CD4-positive, alpha-beta T cell (primary cell): ENCODE measurements at regions not wholly inside any gene's neighbourhood (a gene's known extent, or its start where the extent isn't known, plus 50 kb on each side); places are given as distances from the start of the nearest gene placed in this dataset.

Experiments used
- ATAC-seq: fragments of 200-7000 bp; cut with Tn5 transposase; one replicate; pipeline ENCODE4 v1.10.0; 2022; ENCODE audit warnings: mild to moderate bottlenecking; ENCODE audit not compliant: poor library complexity
- CTCF ChIA-PET: fragments of 350-600 bp; sonication (Branson Sonifier 250); formaldehyde crosslinking; loops from one replicate; lab custom pipeline; 2021; ENCODE audit warnings: antibody characterized with exemption, inconsistent platforms; lab: Charles Lee
- POLR2A ChIA-PET: fragments of 350-600 bp; sonication (Branson Sonifier 250); formaldehyde crosslinking; loops from one replicate; lab custom pipeline; 2021; ENCODE audit warnings: antibody characterized with exemption, inconsistent platforms; lab: Charles Lee
- DNase-seq, 14 experiments: peaks; one replicate each; pipeline ENCODE4 v3.0.0-alpha.2; 2013 to 2020; ENCODE audit warnings: mixed read lengths in 2 of 14
- H3K27ac ChIP-seq, 2 donors: one replicate each; pipeline versions ENCODE4 v1.5.1 to v1.7.0; 2013; ENCODE audit warnings: low read length in 2 of 2, low read depth in 1 of 2, mild to moderate bottlenecking in 1 of 2
- H3K27me3 ChIP-seq, 2 experiments: 1 replicate in 1 of 2; 2 replicates in 1 of 2; pipeline versions ENCODE4 v1.6.1 to v1.7.0; 2013; ENCODE audit warnings: low read length in 2 of 2, control low read depth in 1 of 2, mild to moderate bottlenecking in 1 of 2, moderate library complexity in 1 of 2; ENCODE audit not compliant: insufficient read depth in 2 of 2, control insufficient read depth in 1 of 2
- H3K36me3 ChIP-seq: one replicate; pipeline ENCODE4 v1.6.1; 2013; ENCODE audit warnings: low read length, control low read depth; ENCODE audit not compliant: insufficient read depth
- H3K4me1 ChIP-seq: one replicate; pipeline ENCODE4 v1.6.1; 2013; ENCODE audit warnings: low read length, control low read depth; ENCODE audit not compliant: insufficient read depth
- H3K4me3 ChIP-seq: one replicate; pipeline ENCODE4 v1.5.1; 2013; ENCODE audit warnings: mild to moderate bottlenecking, low read length, moderate library complexity
- H3K9me3 ChIP-seq, 2 experiments: 1 replicate in 1 of 2; 2 replicates in 1 of 2; pipeline versions ENCODE4 v1.6.1 to v1.7.0; 2013; ENCODE audit warnings: low read length in 2 of 2, mild to moderate bottlenecking in 2 of 2, control low read depth in 1 of 2, moderate library complexity in 1 of 2; ENCODE audit not compliant: control insufficient read depth in 1 of 2, insufficient read depth in 1 of 2
- H3K27ac Mint-ChIP-seq: one replicate; pipeline ENCODE4 v1.8.0; 2020; ENCODE audit warnings: mixed read lengths
- H3K27me3 Mint-ChIP-seq: one replicate; pipeline ENCODE4 v1.8.0; 2021; ENCODE audit warnings: mixed read lengths
- H3K36me3 Mint-ChIP-seq: one replicate; pipeline ENCODE4 v1.8.0; 2021; ENCODE audit warnings: low read depth, mixed read lengths
- H3K4me1 Mint-ChIP-seq: one replicate; pipeline ENCODE4 v1.8.0; 2021; ENCODE audit warnings: low read depth, mixed read lengths
- H3K4me3 Mint-ChIP-seq: one replicate; pipeline ENCODE4 v1.8.0; 2020; ENCODE audit warnings: mild to moderate bottlenecking, mixed read lengths
- H3K9me3 Mint-ChIP-seq: one replicate; pipeline ENCODE4 v1.8.0; 2020; ENCODE audit warnings: mixed read lengths
- CTCF ChIP-seq: fragments of 200-600 bp; IDR thresholded peaks from one replicate; pipeline ENCODE4 v1.8.0; 2022; ENCODE audit warnings: antibody characterized with exemption, mild to moderate bottlenecking
- intact Hi-C, 2 experiments: fragments of 100-400 bp; cut with DNase I in 1 of 2; cut with micrococcal nuclease in 1 of 2; formaldehyde crosslinking; loops; one replicate each; pipeline versions ENCODE4 v1.15.1 to v1.9.0; 2023 to 2025; cut with DNase I, micrococcal nuclease

- Mint-ChIP-seq H3K27ac (no peak overlapping the region), H3K27me3 (no peaks in the 10 kb centered on the region), H3K4me1 (no peaks in the 10 kb centered on the region), H3K4me3 (no peak overlapping the region), H3K9me3 (peaks cover 3% of the 10 kb centered on the region), H3K36me3 (no peaks in the 10 kb centered on the region)
- H3K9me3 ChIP-seq = peaks cover 0 to 6% of the 10 kb centered on the region in 2 experiments
- CTCF ChIA-PET = no interaction called here
- no peak for TF ChIP-seq CTCF
- no peaks in the 10 kb centered on the region for H3K27me3 ChIP-seq
- H3K36me3 ChIP-seq = no peaks in the 10 kb centered on the region
- ATAC-seq = no peak
- intact Hi-C loops = no loop called here
- H3K4me1 ChIP-seq = no peaks in the 10 kb centered on the region
- POLR2A ChIA-PET = no interaction called here
- H3K27ac ChIP-seq = no peak overlapping the region
- H3K4me3 ChIP-seq = no peak overlapping the region
- DNase-seq = no peak
Observed at GRCh38 chr17:71937914-71938313, 182.9 kb upstream of the SOX9 start.

- Mint-ChIP-seq H3K36me3 (no peaks in the 10 kb centered on the region), H3K27ac (no peak overlapping the region), H3K27me3 (no peaks in the 10 kb centered on the region), H3K9me3 (peaks cover 3% of the 10 kb centered on the region), H3K4me1 (no peaks in the 10 kb centered on the region), H3K4me3 (no peak overlapping the region)
- Histone ChIP-seq H3K27me3 (no peaks in the 10 kb centered on the region), H3K27ac (no peak overlapping the region), H3K9me3 (peaks cover 0 to 6% of the 10 kb centered on the region in 2 experiments), H3K4me1 (no peaks in the 10 kb centered on the region), H3K36me3 (no peaks in the 10 kb centered on the region), H3K4me3 (no peak overlapping the region)
- DNase-seq (no peak), ATAC-seq (no peak)
- ChIA-PET CTCF (no interaction called here), POLR2A (no interaction called here)
- intact Hi-C loops = no loop called here
- no peak for TF ChIP-seq CTCF
Observed at GRCh38 chr17:71938340-71939010, 182.3 kb upstream of the SOX9 start.

GRCh38 chr17:71941920-71942319 is 178.9 kb upstream of the SOX9 start:
- TF ChIP-seq CTCF = no peak
- CTCF ChIA-PET = no interaction called here
- intact Hi-C loops = no loop called here
- H3K4me3 ChIP-seq = no peak overlapping the region
- H3K9me3 ChIP-seq = peaks cover 0 to 6% of the 10 kb centered on the region in 2 experiments
- H3K4me1 ChIP-seq = no peaks in the 10 kb centered on the region
- Mint-ChIP-seq H3K9me3 (peaks cover 7% of the 10 kb centered on the region), H3K36me3 (no peaks in the 10 kb centered on the region), H3K27ac (no peak overlapping the region), H3K4me3 (no peak overlapping the region), H3K4me1 (no peaks in the 10 kb centered on the region), H3K27me3 (no peaks in the 10 kb centered on the region)
- DNase-seq (no peak), ATAC-seq (no peak)
- no peak overlapping the region for H3K27ac ChIP-seq
- no peaks in the 10 kb centered on the region for H3K36me3 ChIP-seq
- POLR2A ChIA-PET = no interaction called here
- H3K27me3 ChIP-seq = no peaks in the 10 kb centered on the region
